ENCODE measurements at regions not wholly inside any gene's neighbourhood (a gene's known extent, or its start where the extent isn't known, plus 50 kb on each side); places are given as distances from the start of the nearest gene placed in this dataset.

DNA sequence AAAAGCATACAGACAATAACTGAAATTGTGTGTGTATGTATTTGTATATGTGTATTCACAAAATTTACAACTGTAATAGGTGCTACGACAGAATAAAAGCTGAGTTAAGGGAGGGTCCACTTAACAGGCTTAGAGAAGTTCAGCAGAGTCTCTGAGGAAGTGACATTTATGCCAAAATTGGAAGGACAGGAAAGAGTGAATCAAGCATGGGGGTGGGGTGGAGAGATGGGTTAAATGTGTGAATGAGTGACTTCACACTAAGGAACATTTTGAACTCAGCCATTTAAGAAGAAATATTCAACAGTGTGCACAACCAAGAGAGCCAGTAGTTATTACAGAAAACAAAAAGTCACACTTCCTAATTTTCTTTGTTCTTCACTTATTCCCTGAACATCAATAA is 53.8 kb upstream of the RGS1 start:
- peaks cover 6% of the 10 kb centered on the region; the same call in 1 of the 2 replicates for H3F3A ChIP-seq (ENCODE audit: insufficient read depth)
- peak overlapping the region; percentile 52 for H2AFZ ChIP-seq (ENCODE audit: low read depth, low read length, severe bottlenecking)
- H3K4me2 ChIP-seq (ENCODE audit: low read depth, low read length, poor library complexity, severe bottlenecking), result peak overlapping the region; percentile 31
- TF ChIP-seq, protein P1, sequence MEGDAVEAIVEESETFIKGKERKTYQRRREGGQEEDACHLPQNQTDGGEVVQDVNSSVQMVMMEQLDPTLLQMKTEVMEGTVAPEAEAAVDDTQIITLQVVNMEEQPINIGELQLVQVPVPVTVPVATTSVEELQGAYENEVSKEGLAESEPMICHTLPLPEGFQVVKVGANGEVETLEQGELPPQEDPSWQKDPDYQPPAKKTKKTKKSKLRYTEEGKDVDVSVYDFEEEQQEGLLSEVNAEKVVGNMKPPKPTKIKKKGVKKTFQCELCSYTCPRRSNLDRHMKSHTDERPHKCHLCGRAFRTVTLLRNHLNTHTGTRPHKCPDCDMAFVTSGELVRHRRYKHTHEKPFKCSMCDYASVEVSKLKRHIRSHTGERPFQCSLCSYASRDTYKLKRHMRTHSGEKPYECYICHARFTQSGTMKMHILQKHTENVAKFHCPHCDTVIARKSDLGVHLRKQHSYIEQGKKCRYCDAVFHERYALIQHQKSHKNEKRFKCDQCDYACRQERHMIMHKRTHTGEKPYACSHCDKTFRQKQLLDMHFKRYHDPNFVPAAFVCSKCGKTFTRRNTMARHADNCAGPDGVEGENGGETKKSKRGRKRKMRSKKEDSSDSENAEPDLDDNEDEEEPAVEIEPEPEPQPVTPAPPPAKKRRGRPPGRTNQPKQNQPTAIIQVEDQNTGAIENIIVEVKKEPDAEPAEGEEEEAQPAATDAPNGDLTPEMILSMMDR (IDR thresholded peaks at IDR 0.05; ENCODE audit: insufficient read depth, low read length, poor library complexity, severe bottlenecking), result no peak
- H3K9me2 ChIP-seq (replicated peaks; ENCODE audit: insufficient read depth, low read length), result no peaks in the 10 kb centered on the region
- H3K27me3 ChIP-seq (ENCODE audit: low read length), result no peaks in the 10 kb centered on the region
- no peaks in the 10 kb centered on the region for H3K9me3 ChIP-seq (ENCODE audit: insufficient read depth, low read length)
- H3K4me3 ChIP-seq (ENCODE audit: insufficient read depth, low read length, poor library complexity, severe bottlenecking), result no peak overlapping the region
- H4K20me1 ChIP-seq (ENCODE audit: low read depth, low read length), result no peaks in the 10 kb centered on the region
- no peaks in the 10 kb centered on the region for H3K36me3 ChIP-seq (ENCODE audit: low read length)
- no peak overlapping the region for H3K27ac ChIP-seq (ENCODE audit: low read depth, low read length)
- H3K9ac ChIP-seq (ENCODE audit: low read length), result no peak overlapping the region
- H3K79me2 ChIP-seq (ENCODE audit: insufficient read depth, low read length), result no peaks in the 10 kb centered on the region

DNA sequence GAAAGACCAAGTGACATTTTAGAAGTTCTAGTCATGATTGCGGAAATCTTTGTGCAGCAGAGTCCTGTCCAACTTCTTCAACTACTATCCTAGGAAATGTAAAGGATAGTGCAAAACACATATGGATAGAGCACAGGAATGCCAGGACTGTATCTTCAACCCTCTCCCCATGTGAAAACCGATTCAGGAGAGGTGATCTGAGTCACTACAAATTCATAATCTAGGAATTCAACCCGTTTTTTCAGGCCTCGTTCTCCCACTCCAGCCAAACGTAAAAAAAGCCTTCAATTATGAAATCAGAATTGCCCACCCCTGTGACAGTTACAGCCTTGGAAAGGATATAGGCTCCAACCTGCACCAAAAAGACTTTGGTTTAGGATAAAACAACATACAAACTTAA is 52.9 kb upstream of the RGS1 start:
- Histone ChIP-seq H2AFZ (ENCODE audit: low read depth, low read length, severe bottlenecking) (no peak overlapping the region), H4K20me1 (ENCODE audit: low read depth, low read length) (no peaks in the 10 kb centered on the region), H3K9ac (ENCODE audit: low read length) (no peak overlapping the region), H3K9me2 (replicated peaks; ENCODE audit: insufficient read depth, low read length) (no peaks in the 10 kb centered on the region), H3K79me2 (ENCODE audit: insufficient read depth, low read length) (no peaks in the 10 kb centered on the region), H3K9me3 (ENCODE audit: insufficient read depth, low read length) (no peaks in the 10 kb centered on the region), H3K27me3 (ENCODE audit: low read length) (no peaks in the 10 kb centered on the region), H3K27ac (ENCODE audit: low read depth, low read length) (no peak overlapping the region), H3K4me2 (ENCODE audit: low read depth, low read length, poor library complexity, severe bottlenecking) (no peak overlapping the region), H3F3A (ENCODE audit: insufficient read depth) (no peaks in the 10 kb centered on the region), H3K36me3 (ENCODE audit: low read length) (no peaks in the 10 kb centered on the region), H3K4me3 (ENCODE audit: insufficient read depth, low read length, poor library complexity, severe bottlenecking) (no peak overlapping the region)
- TF ChIP-seq EZH2phosphoT487 (conservative IDR thresholded peaks at IDR 0.05; ENCODE audit: low read length), result no peak
- TF ChIP-seq, protein P1 (IDR thresholded peaks at IDR 0.05; ENCODE audit: insufficient read depth, low read length, poor library complexity, severe bottlenecking), result no peak

DNA sequence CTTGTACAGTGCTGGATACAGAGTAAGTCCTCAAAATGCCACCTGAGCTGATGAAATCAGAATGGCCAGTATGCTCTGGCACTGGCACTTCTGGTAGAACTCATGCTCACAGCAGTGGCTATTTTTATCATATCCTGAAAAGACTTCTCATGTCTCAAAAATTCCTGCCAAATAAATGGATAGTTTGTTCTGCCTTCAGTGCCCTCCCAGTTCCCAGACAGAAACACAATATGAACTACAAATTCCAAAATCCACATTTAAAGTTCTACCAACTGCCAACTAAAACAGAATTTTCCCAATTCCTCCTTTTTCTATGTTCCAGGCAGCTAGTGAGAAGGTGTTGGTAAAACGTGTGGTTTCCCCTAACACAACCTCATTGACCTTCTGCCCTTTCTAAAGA is 51.4 kb upstream of the RGS1 start:
- H3K4me2 ChIP-seq (ENCODE audit: low read depth, low read length, poor library complexity, severe bottlenecking), result no peak overlapping the region
- no peak overlapping the region for H2AFZ ChIP-seq (ENCODE audit: low read depth, low read length, severe bottlenecking)
- no peaks in the 10 kb centered on the region for H3K79me2 ChIP-seq (ENCODE audit: insufficient read depth, low read length)
- TF ChIP-seq, protein P1 (IDR thresholded peaks at IDR 0.05; ENCODE audit: insufficient read depth, low read length, poor library complexity, severe bottlenecking), result no peak
- TF ChIP-seq EZH2phosphoT487 (conservative IDR thresholded peaks at IDR 0.05; ENCODE audit: low read length), result no peak
- no peaks in the 10 kb centered on the region for H3F3A ChIP-seq (ENCODE audit: insufficient read depth)
- H3K36me3 ChIP-seq (ENCODE audit: low read length), result no peaks in the 10 kb centered on the region
- no peaks in the 10 kb centered on the region for H4K20me1 ChIP-seq (ENCODE audit: low read depth, low read length)
- no peaks in the 10 kb centered on the region for H3K27me3 ChIP-seq (ENCODE audit: low read length)
- H3K27ac ChIP-seq (ENCODE audit: low read depth, low read length), result no peak overlapping the region
- no peak overlapping the region for H3K9ac ChIP-seq (ENCODE audit: low read length)
- H3K9me3 ChIP-seq (ENCODE audit: insufficient read depth, low read length), result no peaks in the 10 kb centered on the region
- H3K9me2 ChIP-seq (replicated peaks; ENCODE audit: insufficient read depth, low read length), result no peaks in the 10 kb centered on the region
- no peak overlapping the region for H3K4me3 ChIP-seq (ENCODE audit: insufficient read depth, low read length, poor library complexity, severe bottlenecking)
